ENCODE measurements at regions not wholly inside any gene's neighbourhood (a gene's known extent, or its start where the extent isn't known, plus 50 kb on each side); places are given as distances from the start of the nearest gene placed in this dataset.

- TF ChIP-seq CTCF (IDR thresholded peaks at IDR 0.05) (no peak), POLR2A (IDR thresholded peaks at IDR 0.05) (no peak)
These were observed 413.6 kb upstream of the GRM7 start for GRCh38 chr3:6447166-6447801.

All from testis (tissue), 2 donors.